Stomach (tissue), 8 donors: ENCODE measurements at regions not wholly inside any gene's neighbourhood (a gene's known extent, or its start where the extent isn't known, plus 50 kb on each side); places are given as distances from the start of the nearest gene placed in this dataset.

ENCODE experiments used
- DNase-seq, 2 donors: peaks; one replicate each; pipeline versions ENCODE4 v3.0.0 to v3.0.0-alpha.2; 2013 to 2019
- H3K27ac ChIP-seq, 5 donors: fragments of 200-600 bp in 4 of 5; sonication (generic) in 4 of 5; one replicate each; pipeline ENCODE4 v1.5.1; 2013 to 2019; ENCODE audit warnings: mild to moderate bottlenecking in 1 of 5, moderate library complexity in 1 of 5
- H3K27me3 ChIP-seq, 3 donors: fragments of 200-600 bp; sonication (generic); one replicate each; pipeline ENCODE4 v1.5.1; 2017 to 2019; ENCODE audit warnings: mixed run types in 1 of 3
- H3K36me3 ChIP-seq, 4 donors: fragments of 200-600 bp; sonication (generic); 1 replicate in 3 of 4; 2 replicates in 1 of 4; pipeline ENCODE4 v1.5.1; 2016 to 2019
- H3K4me1 ChIP-seq, 4 donors: fragments of 200-600 bp; sonication (generic); one replicate each; pipeline ENCODE4 v1.5.1; 2016 to 2019
- H3K4me3 ChIP-seq, 4 donors: fragments of 200-600 bp; sonication (generic) in 3 of 4; one replicate each; pipeline ENCODE4 v1.5.1; 2016 to 2019; ENCODE audit warnings: mild to moderate bottlenecking in 1 of 4
- H3K9me3 ChIP-seq, 4 donors: fragments of 200-600 bp; sonication (generic); one replicate each; pipeline ENCODE4 v1.5.1; 2016 to 2019
- EP300 ChIP-seq: sonication (generic); formaldehyde crosslinking; IDR thresholded peaks from one replicate; pipeline ENCODE4 v1.6.1; 2017; ENCODE audit warnings: antibody characterized with exemption
- POLR2A ChIP-seq, 4 donors: fragments of 450-650 bp; IDR thresholded peaks; one replicate each; pipeline ENCODE4 v1.6.1; 2016; ENCODE audit warnings: antibody characterized with exemption in 4 of 4, control low read depth in 2 of 4, mild to moderate bottlenecking in 1 of 4, moderate library complexity in 1 of 4
- POLR2AphosphoS5 ChIP-seq, 3 donors: sonication (generic); formaldehyde crosslinking; IDR thresholded peaks; one replicate each; pipeline ENCODE4 v1.6.1; 2016; ENCODE audit warnings: antibody characterized with exemption in 3 of 3
- WGBS, 5 donors: extraction: QIAGEN DNeasy Blood & Tissue Kit in 3 of 5; methylation state at CpG; one replicate each; pipeline versions ENCODE4 v1.1.5 to v1.1.7; 2013 to 2018; 5-methylcytosine and 5-hydroxymethylcytosine counted together
- intact Hi-C: fragments of 100-400 bp; cut with DNase I; formaldehyde crosslinking; loops from one replicate; pipeline ENCODE4 v1.15.1; 2023; ENCODE audit warnings: low total_unique reads
- TF ChIP-seq, protein P1 (sequence below), 7 experiments: fragments of 450-650 bp in 4 of 7; fragments of 200-600 bp in 3 of 7; sonication (generic) in 3 of 7; IDR thresholded peaks; one replicate each; pipeline ENCODE4 v1.5.1; 2016 to 2019; ENCODE audit warnings: antibody characterized with exemption in 7 of 7, control low read depth in 2 of 7, mild to moderate bottlenecking in 1 of 7
- donor health status: healthy with polysubstance abuse.
- donor health status: Bipolar disorder and iron deficiency.
- donor health status: healthy.

DNA sequence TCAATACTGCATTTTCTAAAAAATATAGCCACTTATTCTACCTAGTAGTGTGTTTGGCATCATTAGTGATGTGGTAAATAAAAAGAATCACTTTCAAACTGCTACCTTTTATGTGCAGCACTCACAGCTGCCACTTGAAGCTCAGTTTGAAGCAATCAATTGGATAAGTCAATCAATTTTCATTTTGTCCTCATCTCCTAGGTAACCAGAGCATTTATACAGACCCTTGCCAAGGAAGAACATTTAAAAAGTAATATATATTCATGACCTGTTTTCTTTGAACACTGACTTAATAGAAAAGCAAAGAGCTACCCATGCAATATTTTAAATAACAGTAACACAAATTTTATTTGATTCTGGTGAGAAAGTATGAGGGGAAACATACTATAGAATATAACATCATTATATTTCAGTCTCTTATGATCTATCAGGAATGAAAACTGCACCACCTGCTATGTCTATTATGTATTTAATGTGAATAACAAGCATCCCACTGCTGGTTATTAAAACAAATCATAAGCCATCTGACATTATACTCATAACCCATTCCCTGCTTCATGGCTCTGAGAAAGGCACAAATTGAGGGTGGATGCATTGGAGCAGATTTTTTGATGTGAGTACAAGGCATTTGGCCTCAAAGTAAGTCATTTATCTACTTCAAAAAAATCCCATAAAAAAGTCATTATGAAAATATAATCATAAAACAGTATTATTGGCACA, 168.4 kb upstream of the C21orf91 start:
- intact Hi-C loops, result no loop called here
- Histone ChIP-seq H3K36me3 (no peaks in the 10 kb centered on the region), H3K4me1 (no peaks in the 10 kb centered on the region), H3K27ac (no peak overlapping the region), H3K27me3 (no peaks in the 10 kb centered on the region), H3K4me3 (no peak overlapping the region), H3K9me3 (peaks cover 0 to 10% (median 5%) of the 10 kb centered on the region in 4 donors)
- no peak for TF ChIP-seq POLR2AphosphoS5 (IDR thresholded peaks at IDR 0.05)
- no peak for TF ChIP-seq POLR2A (IDR thresholded peaks at IDR 0.05)
- TF ChIP-seq EP300, result no peak
- TF ChIP-seq, protein P1, sequence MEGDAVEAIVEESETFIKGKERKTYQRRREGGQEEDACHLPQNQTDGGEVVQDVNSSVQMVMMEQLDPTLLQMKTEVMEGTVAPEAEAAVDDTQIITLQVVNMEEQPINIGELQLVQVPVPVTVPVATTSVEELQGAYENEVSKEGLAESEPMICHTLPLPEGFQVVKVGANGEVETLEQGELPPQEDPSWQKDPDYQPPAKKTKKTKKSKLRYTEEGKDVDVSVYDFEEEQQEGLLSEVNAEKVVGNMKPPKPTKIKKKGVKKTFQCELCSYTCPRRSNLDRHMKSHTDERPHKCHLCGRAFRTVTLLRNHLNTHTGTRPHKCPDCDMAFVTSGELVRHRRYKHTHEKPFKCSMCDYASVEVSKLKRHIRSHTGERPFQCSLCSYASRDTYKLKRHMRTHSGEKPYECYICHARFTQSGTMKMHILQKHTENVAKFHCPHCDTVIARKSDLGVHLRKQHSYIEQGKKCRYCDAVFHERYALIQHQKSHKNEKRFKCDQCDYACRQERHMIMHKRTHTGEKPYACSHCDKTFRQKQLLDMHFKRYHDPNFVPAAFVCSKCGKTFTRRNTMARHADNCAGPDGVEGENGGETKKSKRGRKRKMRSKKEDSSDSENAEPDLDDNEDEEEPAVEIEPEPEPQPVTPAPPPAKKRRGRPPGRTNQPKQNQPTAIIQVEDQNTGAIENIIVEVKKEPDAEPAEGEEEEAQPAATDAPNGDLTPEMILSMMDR (IDR thresholded peaks at IDR 0.05), result no peak
- no peak for DNase-seq

DNA sequence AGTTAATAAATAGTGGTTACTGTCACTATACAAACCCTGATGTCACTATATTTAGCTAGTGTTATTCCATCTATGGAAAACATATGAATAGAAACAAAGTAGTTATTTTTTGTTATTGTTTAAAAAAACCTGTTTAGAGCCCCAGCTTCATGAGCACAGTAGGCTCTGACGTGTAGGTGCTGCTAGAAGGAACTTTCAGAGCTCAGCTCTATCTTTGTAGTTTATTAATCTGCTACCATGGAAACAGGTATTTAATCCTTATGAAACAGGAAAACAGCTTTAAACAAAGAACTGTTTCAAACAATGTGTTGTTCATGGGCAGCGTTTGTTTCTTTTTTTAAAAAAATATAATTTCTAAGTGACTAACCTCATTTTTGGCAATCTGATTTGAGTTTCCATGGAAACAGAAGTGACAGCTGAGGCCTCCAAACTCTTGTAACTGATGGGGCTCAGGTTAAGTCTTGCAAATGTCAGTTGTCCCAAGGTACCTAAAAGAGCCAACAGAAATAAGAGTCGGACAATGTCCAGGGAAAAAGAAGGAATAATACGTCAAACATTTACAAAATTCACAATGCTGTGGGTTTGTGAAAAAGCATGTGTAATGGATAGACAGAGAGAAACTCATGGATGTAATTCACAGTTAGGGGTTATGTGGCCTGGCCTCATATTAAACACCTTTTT, 162.0 kb upstream of the C21orf91 start:
- Histone ChIP-seq H3K4me3 (no peak overlapping the region), H3K4me1 (no peaks in the 10 kb centered on the region), H3K27ac (no peak overlapping the region), H3K36me3 (no peaks in the 10 kb centered on the region), H3K9me3 (no peaks in the 10 kb centered on the region), H3K27me3 (no peaks in the 10 kb centered on the region)
- no peak for TF ChIP-seq EP300
- no peak for TF ChIP-seq POLR2A (IDR thresholded peaks at IDR 0.05)
- TF ChIP-seq POLR2AphosphoS5 (IDR thresholded peaks at IDR 0.05), result no peak
- TF ChIP-seq, protein P1 (IDR thresholded peaks at IDR 0.05), result no peak
- 69 to 76% (median 72%) methylated on average over 4 of the region's 4 CpGs for WGBS, 5 donors
- DNase-seq, result peak in 1 of 2 donors; percentile 23
- intact Hi-C loops, result no loop called here

DNA sequence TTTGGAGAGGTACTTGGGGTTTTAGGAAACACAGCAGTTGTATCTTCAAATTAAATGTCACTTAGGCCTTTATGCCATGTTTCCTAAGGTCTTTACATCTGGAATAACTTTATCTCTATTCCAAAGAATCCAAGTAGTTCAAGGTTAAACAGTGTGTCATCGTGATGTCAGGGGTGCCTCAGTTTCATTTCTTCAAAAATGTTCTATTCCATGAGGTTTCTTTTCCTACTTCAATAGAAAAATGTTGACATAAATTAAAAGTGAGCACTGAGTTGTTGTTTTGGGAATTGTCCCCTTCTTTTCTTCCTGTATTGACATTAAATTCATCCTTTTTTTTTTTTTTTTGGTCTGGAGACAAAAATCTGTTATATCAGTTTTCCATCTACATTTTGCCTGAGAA, 160.6 kb upstream of the C21orf91 start:
- TF ChIP-seq POLR2AphosphoS5 (IDR thresholded peaks at IDR 0.05) (no peak), EP300 (no peak), POLR2A (IDR thresholded peaks at IDR 0.05) (no peak)
- TF ChIP-seq, protein P1 (IDR thresholded peaks at IDR 0.05), result no peak
- WGBS, 5 donors, result 64 to 77% (median 65%) methylated on average over 1 of the region's 1 CpG

DNA sequence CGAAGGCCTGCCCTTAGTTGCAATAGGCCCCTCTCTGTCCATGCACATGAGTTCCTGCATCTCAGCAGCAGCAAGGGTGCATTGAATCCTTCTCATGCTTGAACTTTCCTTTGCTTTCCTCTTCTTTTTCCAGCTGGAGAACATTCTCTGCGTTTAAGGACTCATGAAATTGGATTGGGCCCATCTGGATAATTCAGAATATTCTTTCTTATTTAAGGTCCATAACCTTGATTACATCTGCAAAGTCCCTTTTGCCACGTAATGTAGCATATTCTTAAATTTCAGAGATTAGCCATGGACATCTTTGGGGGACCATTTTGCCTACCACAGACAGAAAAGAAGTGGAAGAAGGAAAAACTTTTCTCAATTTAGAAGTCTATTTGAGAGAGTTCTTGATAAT, 159.7 kb upstream of the C21orf91 start:
- no peak overlapping the region for H3K27ac ChIP-seq
- H3K4me1 ChIP-seq, result no peaks in the 10 kb centered on the region
- 77 to 84% (median 81%) methylated on average over 3 of the region's 3 CpGs for WGBS, 5 donors
- no peaks in the 10 kb centered on the region for H3K27me3 ChIP-seq
- no peak for DNase-seq
- H3K4me3 ChIP-seq, result no peak overlapping the region
- intact Hi-C loops, result no loop called here
- H3K9me3 ChIP-seq, result no peaks in the 10 kb centered on the region
- no peak for TF ChIP-seq EP300
- TF ChIP-seq POLR2A (IDR thresholded peaks at IDR 0.05), result no peak
- no peak for TF ChIP-seq POLR2AphosphoS5 (IDR thresholded peaks at IDR 0.05)
- TF ChIP-seq, protein P1 (IDR thresholded peaks at IDR 0.05), result no peak
- no peaks in the 10 kb centered on the region for H3K36me3 ChIP-seq

More for the DNA sequence above, 160.6 kb upstream of the C21orf91 start:
- no peak overlapping the region for H3K27ac ChIP-seq
- no peaks in the 10 kb centered on the region for H3K4me1 ChIP-seq
- H3K27me3 ChIP-seq, result no peaks in the 10 kb centered on the region
- no peaks in the 10 kb centered on the region for H3K9me3 ChIP-seq
- intact Hi-C loops, result no loop called here
- no peak overlapping the region for H3K4me3 ChIP-seq
- no peak for DNase-seq
- H3K36me3 ChIP-seq, result no peaks in the 10 kb centered on the region
